22Rv1 (cell line): ENCODE measurements at regions not wholly inside any gene's neighbourhood (a gene's known extent, or its start where the extent isn't known, plus 50 kb on each side); places are given as distances from the start of the nearest gene placed in this dataset.
A peak's percentile ranks its signal among the peaks of the same experiment; 100 is the strongest.

Experiments used
- H3K27ac ChIP-seq: fragments of 450-650 bp; 2 replicates; pipeline ENCODE4 v1.5.1; 2017
- ZFX ChIP-seq: fragments of 450-650 bp; IDR thresholded peaks from 2 replicates; pipeline ENCODE4 v1.6.1; 2017; ENCODE audit warnings: antibody characterized with exemption, borderline replicate concordance
- TF ChIP-seq, protein P1 (sequence below): fragments of 450-650 bp; IDR thresholded peaks from 2 replicates; pipeline ENCODE4 v1.5.1; 2017; ENCODE audit warnings: mild to moderate bottlenecking

DNA sequence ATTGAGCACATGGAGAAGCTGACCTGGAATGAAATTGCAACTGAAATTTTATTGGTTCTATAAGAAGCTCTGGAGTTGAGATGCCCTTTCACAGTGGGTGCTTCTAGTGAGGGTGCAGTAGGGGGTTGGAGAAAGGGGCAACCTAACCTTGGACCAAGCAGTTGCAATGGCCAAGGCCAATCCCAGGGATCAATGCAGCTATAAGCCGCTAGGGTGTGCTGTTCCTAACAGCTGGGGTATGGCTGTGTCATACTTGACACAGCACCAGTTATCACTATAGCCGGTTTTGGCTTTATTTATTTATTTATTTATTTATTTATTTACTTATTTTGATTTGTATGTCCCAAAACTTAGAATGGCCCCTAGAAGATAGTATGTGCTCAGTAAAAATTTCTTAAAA, 505.9 kb downstream of the FLRT2 start:
- H3K27ac ChIP-seq: no peak overlapping the region
- no peak for TF ChIP-seq ZFX
- TF ChIP-seq, protein P1, sequence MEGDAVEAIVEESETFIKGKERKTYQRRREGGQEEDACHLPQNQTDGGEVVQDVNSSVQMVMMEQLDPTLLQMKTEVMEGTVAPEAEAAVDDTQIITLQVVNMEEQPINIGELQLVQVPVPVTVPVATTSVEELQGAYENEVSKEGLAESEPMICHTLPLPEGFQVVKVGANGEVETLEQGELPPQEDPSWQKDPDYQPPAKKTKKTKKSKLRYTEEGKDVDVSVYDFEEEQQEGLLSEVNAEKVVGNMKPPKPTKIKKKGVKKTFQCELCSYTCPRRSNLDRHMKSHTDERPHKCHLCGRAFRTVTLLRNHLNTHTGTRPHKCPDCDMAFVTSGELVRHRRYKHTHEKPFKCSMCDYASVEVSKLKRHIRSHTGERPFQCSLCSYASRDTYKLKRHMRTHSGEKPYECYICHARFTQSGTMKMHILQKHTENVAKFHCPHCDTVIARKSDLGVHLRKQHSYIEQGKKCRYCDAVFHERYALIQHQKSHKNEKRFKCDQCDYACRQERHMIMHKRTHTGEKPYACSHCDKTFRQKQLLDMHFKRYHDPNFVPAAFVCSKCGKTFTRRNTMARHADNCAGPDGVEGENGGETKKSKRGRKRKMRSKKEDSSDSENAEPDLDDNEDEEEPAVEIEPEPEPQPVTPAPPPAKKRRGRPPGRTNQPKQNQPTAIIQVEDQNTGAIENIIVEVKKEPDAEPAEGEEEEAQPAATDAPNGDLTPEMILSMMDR: peak; percentile 80

DNA sequence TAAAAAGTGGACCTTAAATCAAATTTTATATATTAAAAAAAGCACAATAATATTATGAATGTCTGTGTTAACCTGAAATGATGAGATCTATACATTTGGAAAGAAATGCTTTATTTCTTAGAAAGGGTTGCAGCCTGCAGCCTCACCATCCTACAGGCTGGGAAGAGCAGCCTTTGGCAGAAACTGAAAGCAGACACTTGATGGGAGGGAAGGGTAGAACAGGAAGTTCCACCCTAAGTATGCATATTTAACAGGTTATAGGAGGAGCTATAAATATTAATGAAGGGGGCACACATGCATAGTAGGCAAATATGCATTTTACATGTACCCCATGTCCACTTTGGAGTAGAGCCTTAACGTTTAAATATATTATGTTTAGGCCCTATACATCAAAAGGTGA, 498.0 kb downstream of the FLRT2 start:
- H3K27ac ChIP-seq: no peak overlapping the region
- TF ChIP-seq ZFX: no peak
- TF ChIP-seq, protein P1: no peak

DNA sequence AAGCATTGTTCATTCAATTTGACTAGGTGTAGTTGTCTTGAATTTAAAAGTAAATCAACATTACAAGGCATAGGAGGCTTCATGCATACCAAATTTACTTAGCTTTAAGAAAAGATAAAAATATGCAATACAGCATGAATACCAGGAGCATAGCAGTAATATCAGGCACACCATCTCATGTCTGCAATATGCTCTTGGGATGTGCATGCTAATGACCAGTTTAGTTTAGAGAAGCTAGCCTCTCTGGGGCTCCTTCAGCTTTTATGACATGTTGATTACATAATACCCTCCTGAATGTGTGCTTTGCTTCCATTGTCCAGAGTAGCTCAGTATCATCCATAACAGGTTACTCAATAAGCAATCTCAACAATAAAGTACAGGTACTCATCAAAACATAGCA, 497.2 kb downstream of the FLRT2 start:
- H3K27ac ChIP-seq: no peak overlapping the region
- TF ChIP-seq, protein P1: no peak
- no peak for TF ChIP-seq ZFX

DNA sequence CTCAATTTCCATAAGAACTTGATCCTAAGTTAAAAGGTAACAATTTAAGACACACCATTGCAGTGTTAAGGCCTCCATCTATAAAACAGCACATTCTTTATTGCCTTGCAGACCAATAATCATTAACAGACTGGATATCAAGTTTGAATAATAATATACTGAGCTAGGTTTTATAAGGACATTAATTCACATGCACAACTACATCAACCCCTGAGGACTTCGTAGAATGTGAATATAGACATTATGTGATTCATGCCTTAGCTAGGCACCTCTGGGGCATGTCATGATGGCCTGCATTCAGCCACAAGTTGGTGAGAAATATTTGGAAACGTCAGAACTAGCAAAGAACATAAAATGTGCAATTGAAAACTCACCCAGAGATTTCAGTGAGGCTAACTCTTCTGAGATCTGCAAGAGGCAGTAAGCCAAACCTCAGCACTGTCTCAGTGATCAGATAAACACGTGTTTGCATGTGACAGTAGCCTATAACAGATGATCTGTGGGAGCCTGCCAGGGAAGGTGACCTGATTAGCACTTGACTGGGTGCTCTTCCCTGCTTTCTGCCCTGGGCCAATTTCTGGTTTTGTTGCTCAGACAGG, 492.2 kb downstream of the FLRT2 start:
- H3K27ac ChIP-seq: no peak overlapping the region
- TF ChIP-seq ZFX: no peak
- TF ChIP-seq, protein P1: no peak

DNA sequence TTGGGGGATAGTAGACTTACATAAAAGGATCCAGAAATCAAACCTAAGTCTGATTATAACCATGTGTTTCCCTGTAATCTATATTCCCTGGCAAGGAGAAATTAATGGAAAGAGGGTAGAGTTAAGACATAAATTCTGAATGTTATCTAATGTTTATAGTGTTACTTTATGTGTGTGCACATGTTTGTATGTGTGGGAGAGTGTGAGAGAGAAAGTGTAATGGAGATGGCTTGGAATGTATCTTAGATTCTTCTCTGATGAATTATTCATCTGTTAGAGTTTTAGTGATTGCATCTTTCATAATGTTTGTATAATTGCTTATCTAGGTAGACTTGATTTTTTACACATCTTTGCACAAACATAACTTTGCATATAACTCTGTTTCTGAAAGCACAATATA, 490.9 kb downstream of the FLRT2 start:
- H3K27ac ChIP-seq: no peak overlapping the region
- TF ChIP-seq ZFX: no peak
- TF ChIP-seq, protein P1: no peak

DNA sequence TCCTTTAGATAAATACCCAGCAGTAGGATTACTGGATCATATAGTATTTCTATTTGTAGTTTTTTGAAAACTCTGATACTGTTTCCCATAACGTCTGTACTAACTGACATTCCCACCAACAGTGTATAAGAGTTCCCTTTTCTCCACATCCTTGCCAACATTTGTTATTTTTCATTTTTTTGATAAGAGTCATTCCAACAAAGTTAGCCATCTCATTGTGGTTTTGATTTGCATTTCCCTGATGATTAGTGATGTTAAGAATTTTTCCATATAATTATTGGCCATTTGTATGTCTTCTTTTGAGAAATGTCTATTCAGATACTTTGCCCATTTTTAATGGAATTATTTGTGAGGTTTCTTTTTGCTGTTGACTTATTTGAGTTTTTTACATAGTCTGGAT, 486.0 kb downstream of the FLRT2 start:
- no peak overlapping the region for H3K27ac ChIP-seq
- TF ChIP-seq, protein P1: no peak
- TF ChIP-seq ZFX: no peak

GRCh38 chr14:86015511-86015910, 485.6 kb downstream of the FLRT2 start:
- H3K27ac ChIP-seq: no peak overlapping the region
- TF ChIP-seq, protein P1: no peak
- TF ChIP-seq ZFX: no peak
